K562 (cell line): ENCODE measurements at regions not wholly inside any gene's neighbourhood (a gene's known extent, or its start where the extent isn't known, plus 50 kb on each side); places are given as distances from the start of the nearest gene placed in this dataset.

Source experiments
- ATAC-seq: fragments of 200-7000 bp; cut with Tn5 transposase; 3 replicates; pipeline ENCODE4 v1.9.1; 2020; ENCODE audit warnings: moderate library complexity
- BruUV-seq: library from RNA; stranded (reverse); fragments of 400-500 nt; replicated peaks from 2 replicates; lab custom pipeline; 2021; lab: Mats Ljungman, UMichigan
- CTCF ChIA-PET: fragments of 300-600 bp; formaldehyde crosslinking; extraction: SDS; loops from one replicate; lab custom pipeline; 2021; ENCODE audit warnings: low intra/inter-chr PET ratio; lab: Yijun Ruan, JAX
- POLR2A ChIA-PET: fragments of 300-600, 350-650 bp; sonication (Branson Sonifier 250); formaldehyde crosslinking; extraction: SDS; loops from one replicate; lab custom pipeline; 2021; ENCODE audit warnings: antibody characterized with exemption, inconsistent platforms; lab: Yijun Ruan, JAX
- DNase-seq, 4 experiments: peaks; one replicate each; pipeline versions ENCODE4 v3.0.0 to v3.0.0-alpha.2; 2011 to 2018; ENCODE audit warnings: low spot score in 3 of 4, mixed read lengths in 3 of 4; ENCODE audit errors: extremely low read depth in 1 of 4
- FAIRE-seq: peaks from 2 replicates; lab custom pipeline; 2011; peaks lifted over from hg19 to GRCh38; lab: Jason Lieb, UNC
- H2AFZ ChIP-seq: 2 replicates; pipeline ENCODE4 v1.6.0; 2011; ENCODE audit warnings: low read depth, low read length, control low read depth, inconsistent platforms
- H3K27ac ChIP-seq: fragments of 200-600 bp; 3 replicates; pipeline ENCODE4 v1.8.0; 2011; ENCODE audit warnings: low read depth, mild to moderate bottlenecking, control low read depth, inconsistent platforms, low read length, moderate library complexity, mixed read lengths; ENCODE audit errors: extremely low read depth
- H3K27me3 ChIP-seq, 2 experiments: fragments of 300-600 bp in 1 of 2; 2 replicates in 1 of 2; 3 replicates in 1 of 2; pipeline versions ENCODE4 v1.6.0 to v1.8.0; 2011; ENCODE audit warnings: inconsistent platforms in 2 of 2, low read length in 2 of 2, mild to moderate bottlenecking in 1 of 2, mixed read lengths in 1 of 2, moderate library complexity in 1 of 2; ENCODE audit not compliant: control insufficient read depth in 2 of 2, insufficient read depth in 2 of 2
- H3K36me3 ChIP-seq: fragments of 300-600 bp; 3 replicates; pipeline ENCODE4 v1.8.0; 2011; ENCODE audit warnings: mild to moderate bottlenecking, low read length, inconsistent platforms; ENCODE audit not compliant: control insufficient read depth, insufficient read depth
- H3K4me1 ChIP-seq, 2 experiments: fragments of 200-600 bp in 1 of 2; replicated peaks in 1 of 2; 2 replicates in 1 of 2; 3 replicates in 1 of 2; pipeline versions ENCODE4 v1.5.1 to v1.8.0; 2011; ENCODE audit warnings: inconsistent platforms in 2 of 2, low read length in 2 of 2, mild to moderate bottlenecking in 1 of 2, mixed read lengths in 1 of 2, moderate library complexity in 1 of 2; ENCODE audit not compliant: control insufficient read depth in 2 of 2, insufficient read depth in 2 of 2
- H3K4me2 ChIP-seq: 2 replicates; pipeline ENCODE4 v1.6.1; 2011; ENCODE audit warnings: low read length, control low read depth, inconsistent platforms, mixed read lengths; ENCODE audit not compliant: insufficient read depth
- H3K4me3 ChIP-seq: fragments of 200-600 bp; sonication (generic), shearing (Covaris generic); 2 replicates; pipeline ENCODE4 v1.5.1; 2016; ENCODE audit warnings: control low read depth, inconsistent platforms
- H3K79me2 ChIP-seq: fragments of 200-600 bp; 3 replicates; pipeline ENCODE4 v1.8.0; 2011; ENCODE audit warnings: low read length, inconsistent platforms; ENCODE audit not compliant: control insufficient read depth, insufficient read depth
- H3K9ac ChIP-seq, 2 experiments: 2 replicates each; pipeline versions ENCODE4 v1.6.0 to v1.6.1; 2011; ENCODE audit warnings: low read depth in 2 of 2, low read length in 2 of 2, control low read depth in 1 of 2, inconsistent platforms in 1 of 2, mild to moderate bottlenecking in 1 of 2, mixed read lengths in 1 of 2; ENCODE audit not compliant: insufficient read depth in 1 of 2
- H3K9me1 ChIP-seq: one replicate; pipeline ENCODE4 v1.6.0; 2011; ENCODE audit warnings: inconsistent platforms, mild to moderate bottlenecking, low read length, moderate library complexity; ENCODE audit not compliant: control insufficient read depth, insufficient read depth
- H3K9me3 ChIP-seq: replicated peaks from 2 replicates; pipeline ENCODE4 v1.5.1; 2011; ENCODE audit warnings: low read depth, low read length, inconsistent platforms; ENCODE audit not compliant: control insufficient read depth, insufficient read depth
- H4K20me1 ChIP-seq: replicated peaks from 2 replicates; pipeline ENCODE4 v1.6.1; 2011; ENCODE audit warnings: low read length, inconsistent platforms, mixed read lengths; ENCODE audit not compliant: control insufficient read depth, insufficient read depth
- CEBPG ChIP-seq, 3 experiments: fragments of 200-800 bp in 1 of 3; sonication (Bioruptor generic) in 1 of 3; sonication (generic) in 1 of 3; formaldehyde crosslinking in 1 of 3; IDR thresholded peaks in 2 of 3; conservative IDR thresholded peaks in 1 of 3; 2 replicates each; pipeline versions ENCODE4 v1.6.1 to v1.8.0; 2016 to 2022; ENCODE audit warnings: missing compliant biosample characterization in 2 of 3, missing genetic modification characterization in 2 of 3, mild to moderate bottlenecking in 1 of 3, missing genetic modification reagents in 1 of 3
- DNMT1 ChIP-seq: fragments of 450-650 bp; IDR thresholded peaks from 2 replicates; pipeline ENCODE4 v1.6.1; 2016; ENCODE audit warnings: antibody characterized with exemption, mild to moderate bottlenecking
- MYNN ChIP-seq, 2 experiments: sonication (generic); formaldehyde crosslinking in 1 of 2; IDR thresholded peaks; 2 replicates each; pipeline versions ENCODE4 v1.5.0 to v1.6.1; 2016 to 2020; ENCODE audit warnings: antibody characterized with exemption in 1 of 2, missing genetic modification reagents in 1 of 2
- RBM25 ChIP-seq: fragments of 200-400 bp; formaldehyde crosslinking; IDR thresholded peaks from 2 replicates; pipeline ENCODE4 v1.6.1; 2018; ENCODE audit warnings: low read length, low read depth, moderate library complexity; ENCODE audit not compliant: severe bottlenecking
- TSC22D4 ChIP-seq: fragments of 450-650 bp; IDR thresholded peaks from 2 replicates; pipeline ENCODE4 v1.6.1; 2016; ENCODE audit warnings: missing genetic modification characterization, missing biosample characterization, control low read depth
- WGBS: fragments of 100-300 bp; shearing (Covaris generic); methylation state at CpG from one replicate; pipeline ENCODE4 v1.1.6; 2016; ENCODE audit warnings: low coverage, mixed read lengths; ENCODE audit not compliant: insufficient coverage; ENCODE audit errors: missing lambda C conversion rate; 5-methylcytosine and 5-hydroxymethylcytosine counted together
- in situ Hi-C: fragments of 300-500 bp; cut with MboI; formaldehyde crosslinking; loops from 4 replicates; pipeline ENCODE4 v1.15.0; 2018; ENCODE audit warnings: inconsistent platforms, mixed read lengths
- intact Hi-C: fragments of 100-400 bp; cut with micrococcal nuclease; formaldehyde crosslinking; loops from 2 replicates; pipeline ENCODE4 v1.14.2; 2022

DNA sequence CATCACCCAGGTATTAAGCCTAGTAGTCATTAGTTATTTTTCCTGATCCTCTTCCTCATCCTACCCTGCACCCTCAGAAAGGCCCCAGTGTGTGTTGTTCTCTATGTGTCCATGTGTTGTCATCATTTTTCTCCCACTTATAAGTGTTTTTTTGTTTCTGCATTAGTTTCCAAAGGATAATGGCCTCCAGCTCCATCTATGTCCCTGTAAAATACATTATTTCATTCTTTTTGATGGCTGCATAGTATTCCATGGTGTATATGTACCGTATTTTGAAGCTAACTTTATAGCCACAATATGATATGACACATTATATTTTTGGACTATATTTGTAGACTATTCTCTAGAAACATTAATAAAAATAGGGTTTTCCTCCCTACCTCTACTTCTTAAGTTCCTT, 324.4 kb upstream of the EDIL3 start:
- Histone ChIP-seq H3K9me3 (no peaks in the 10 kb centered on the region), H2AFZ (no peak overlapping the region), H4K20me1 (no peaks in the 10 kb centered on the region), H3K79me2 (no peaks in the 10 kb centered on the region), H3K36me3 (no peaks in the 10 kb centered on the region), H3K4me2 (no peak overlapping the region), H3K27me3 (no peaks in the 10 kb centered on the region), H3K4me1 (no peaks in the 10 kb centered on the region), H3K4me3 (no peak overlapping the region), H3K9ac (no peak overlapping the region), H3K9me1 (no peaks in the 10 kb centered on the region), H3K27ac (no peak overlapping the region)
- intact Hi-C loops = no loop called here
- CTCF ChIA-PET = no interaction called here
- ATAC-seq (no peak), DNase-seq (no peak), FAIRE-seq (no peak)
- WGBS = 19% methylated on average over 1 of the region's 1 CpG
- in situ Hi-C loops = no loop called here
- POLR2A ChIA-PET = no interaction called here
- TF ChIP-seq CEBPG (CRISPR knock-in tag; IDR thresholded peaks at IDR 0.05) (no peak), CEBPG (tag; conservative IDR thresholded peaks at IDR 0.05 in 1 of 2, IDR thresholded peaks at IDR 0.05 in 1 of 2) (0 out of 4 replicates have a peak, but pooled peaks of 1 of the 2 experiments have one; percentile 29), DNMT1 (no peak), TSC22D4 (no peak), RBM25 (peak; percentile 42), MYNN (IDR thresholded peaks at IDR 0.05) (no peak), MYNN (CRISPR knock-in tag; IDR thresholded peaks at IDR 0.05) (no peak)
- BruUV-seq = no TSS peak
